ENCODE measurements at regions not wholly inside any gene's neighbourhood (a gene's known extent, or its start where the extent isn't known, plus 50 kb on each side); places are given as distances from the start of the nearest gene placed in this dataset.

DNA sequence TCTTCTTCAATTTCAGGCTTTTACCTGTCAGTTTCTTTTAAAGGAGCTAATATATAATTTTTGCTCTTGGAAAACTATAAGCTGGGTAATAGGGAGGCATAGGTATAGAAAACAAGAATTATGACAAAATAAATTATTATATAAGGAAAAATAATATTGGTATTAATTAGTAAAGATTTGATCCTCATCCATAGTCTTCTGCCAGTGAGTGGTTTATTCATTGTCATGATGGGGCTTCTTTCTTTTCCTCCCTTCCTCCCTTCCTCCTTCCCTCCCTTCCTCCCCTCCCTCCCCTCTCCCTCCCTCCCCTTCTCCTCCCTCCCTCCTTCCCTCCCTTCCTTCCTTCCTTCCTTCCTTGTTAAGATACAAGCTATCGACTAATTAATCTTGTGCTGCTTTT lies 698.6 kb downstream of the SORCS3 start:
- Mint-ChIP-seq H3K27me3 (no peaks in the 10 kb centered on the region), H3K36me3 (ENCODE audit: low read depth) (no peaks in the 10 kb centered on the region), H3K4me1 (ENCODE audit: low read depth) (no peaks in the 10 kb centered on the region), H3K4me3 (no peak overlapping the region), H3K27ac (no peak overlapping the region), H3K9me3 (peaks cover 3% of the 10 kb centered on the region)
- ChIA-PET POLR2A (no interaction called here), CTCF (no interaction called here)
- TF ChIP-seq, protein P1, sequence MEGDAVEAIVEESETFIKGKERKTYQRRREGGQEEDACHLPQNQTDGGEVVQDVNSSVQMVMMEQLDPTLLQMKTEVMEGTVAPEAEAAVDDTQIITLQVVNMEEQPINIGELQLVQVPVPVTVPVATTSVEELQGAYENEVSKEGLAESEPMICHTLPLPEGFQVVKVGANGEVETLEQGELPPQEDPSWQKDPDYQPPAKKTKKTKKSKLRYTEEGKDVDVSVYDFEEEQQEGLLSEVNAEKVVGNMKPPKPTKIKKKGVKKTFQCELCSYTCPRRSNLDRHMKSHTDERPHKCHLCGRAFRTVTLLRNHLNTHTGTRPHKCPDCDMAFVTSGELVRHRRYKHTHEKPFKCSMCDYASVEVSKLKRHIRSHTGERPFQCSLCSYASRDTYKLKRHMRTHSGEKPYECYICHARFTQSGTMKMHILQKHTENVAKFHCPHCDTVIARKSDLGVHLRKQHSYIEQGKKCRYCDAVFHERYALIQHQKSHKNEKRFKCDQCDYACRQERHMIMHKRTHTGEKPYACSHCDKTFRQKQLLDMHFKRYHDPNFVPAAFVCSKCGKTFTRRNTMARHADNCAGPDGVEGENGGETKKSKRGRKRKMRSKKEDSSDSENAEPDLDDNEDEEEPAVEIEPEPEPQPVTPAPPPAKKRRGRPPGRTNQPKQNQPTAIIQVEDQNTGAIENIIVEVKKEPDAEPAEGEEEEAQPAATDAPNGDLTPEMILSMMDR (IDR thresholded peaks at IDR 0.05): no peak
- intact Hi-C loops (cut with micrococcal nuclease): no loop called here
- DNase-seq (no peak), ATAC-seq (no peak)

DNA sequence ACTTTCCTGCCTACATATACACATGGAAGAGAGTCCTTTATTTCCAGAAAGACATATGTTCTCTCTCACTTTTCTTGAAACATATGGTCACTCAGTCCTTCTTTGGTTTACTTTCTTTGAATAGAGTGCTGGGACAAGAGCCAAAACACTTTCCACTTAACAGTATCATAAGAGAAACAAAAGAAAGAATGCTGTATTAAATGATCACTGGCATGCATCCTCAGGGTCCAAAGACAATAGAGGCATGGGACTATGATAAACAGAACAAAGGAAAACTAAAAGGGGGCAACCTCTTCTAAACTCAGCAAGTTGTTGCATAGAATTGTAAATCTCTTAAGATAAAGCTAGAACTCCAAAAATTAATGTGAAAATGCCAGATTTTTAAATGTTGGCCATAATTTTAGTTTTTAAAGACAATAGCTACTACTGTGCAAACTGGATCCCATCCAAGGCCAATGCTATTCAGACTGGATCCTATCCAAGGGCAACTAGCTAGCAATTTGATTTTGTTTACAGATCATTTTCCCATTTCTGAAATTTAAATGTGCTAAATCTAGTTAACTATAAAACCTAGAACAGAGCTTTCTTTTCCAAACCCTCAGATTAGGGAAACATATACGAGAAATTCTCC lies 687.5 kb downstream of the SORCS3 start:
- CTCF ChIA-PET: no interaction called here
- peaks cover 1% of the 10 kb centered on the region for H3K27me3 Mint-ChIP-seq
- H3K27ac Mint-ChIP-seq: no peak overlapping the region
- no peaks in the 10 kb centered on the region for H3K9me3 Mint-ChIP-seq
- DNase-seq (no peak), ATAC-seq (no peak)
- no peaks in the 10 kb centered on the region for H3K4me1 Mint-ChIP-seq (ENCODE audit: low read depth)
- no peak overlapping the region for H3K4me3 Mint-ChIP-seq
- intact Hi-C loops (cut with micrococcal nuclease): no loop called here
- TF ChIP-seq, protein P1 (IDR thresholded peaks at IDR 0.05): no peak
- H3K36me3 Mint-ChIP-seq (ENCODE audit: low read depth): no peaks in the 10 kb centered on the region
- POLR2A ChIA-PET: no interaction called here
